C1 segment of cervical spinal cord (tissue), 14 donors: ENCODE measurements at regions not wholly inside any gene's neighbourhood (a gene's known extent, or its start where the extent isn't known, plus 50 kb on each side); places are given as distances from the start of the nearest gene placed in this dataset.
"Not testable (repeated sequence)": the region's sequence is repeated elsewhere in the genome, so short reads cannot be mapped to it uniquely, and the experiment has no call there.

Experiments
- DNase-seq, 14 donors: peaks; one replicate each; lab custom pipeline; 2025; lab: John Stamatoyannopoulos, UW

GRCh38 chr22:22977479-22978200 lies 90.0 kb downstream of the IGLL5 start:
- no peak for DNase-seq

GRCh38 chr22:22978637-22979036 lies 91.0 kb downstream of the IGLL5 start:
- no peak for DNase-seq

GRCh38 chr22:22979121-22979724 lies 91.1 kb upstream of the GNAZ start:
- no peak for DNase-seq

- no peak for DNase-seq
Observed at GRCh38 chr22:22979954-22980353, 90.4 kb upstream of the GNAZ start.

GRCh38 chr22:22981670-22982571 lies 88.4 kb upstream of the GNAZ start:
- DNase-seq, result no peak

GRCh38 chr22:22982616-22983015 lies 87.7 kb upstream of the GNAZ start:
- DNase-seq, result no peak

- DNase-seq, result no peak
Observed at GRCh38 chr22:22983123-22983522, 87.2 kb upstream of the GNAZ start.

- no peak for DNase-seq
Observed at GRCh38 chr22:22983816-22984215, 86.5 kb upstream of the GNAZ start.

GRCh38 chr22:22984967-22985366 lies 85.4 kb upstream of the GNAZ start:
- DNase-seq, result no peak

GRCh38 chr22:22986008-22986407 lies 84.3 kb upstream of the GNAZ start:
- DNase-seq, result no peak

GRCh38 chr22:22986640-22987039 lies 83.7 kb upstream of the GNAZ start:
- no peak for DNase-seq

- DNase-seq, result no peak
Observed at GRCh38 chr22:22988150-22988549, 82.2 kb upstream of the GNAZ start.

- DNase-seq, result no peak
Observed at GRCh38 chr22:22988785-22989184, 81.5 kb upstream of the GNAZ start.

- DNase-seq, result no peak
Observed at GRCh38 chr22:22989856-22990255, 80.5 kb upstream of the GNAZ start.

- not testable (repeated sequence) for DNase-seq
Observed at GRCh38 chr22:22990711-22991505, 79.4 kb upstream of the GNAZ start.

GRCh38 chr22:22992474-22992873 lies 77.8 kb upstream of the GNAZ start:
- DNase-seq, result no peak

GRCh38 chr22:22993184-22993583 lies 77.1 kb upstream of the GNAZ start:
- DNase-seq, result no peak

- DNase-seq, result no peak
Observed at GRCh38 chr22:22995166-22995565, 75.2 kb upstream of the GNAZ start.

GRCh38 chr22:22996511-22997261 lies 73.6 kb upstream of the GNAZ start:
- DNase-seq, result no peak

- no peak for DNase-seq
Observed at GRCh38 chr22:22997262-22997898, 72.9 kb upstream of the GNAZ start.
